NOMO-1 treated with DMSO at 0.1 percent for 48 hours (cell line): ENCODE measurements at regions not wholly inside any gene's neighbourhood (a gene's known extent, or its start where the extent isn't known, plus 50 kb on each side); places are given as distances from the start of the nearest gene placed in this dataset.

Experiments used
- DNase-seq: peaks from one replicate; lab custom pipeline; 2025; ENCODE audit not compliant: unreplicated experiment; lab: John Stamatoyannopoulos, UW

DNA sequence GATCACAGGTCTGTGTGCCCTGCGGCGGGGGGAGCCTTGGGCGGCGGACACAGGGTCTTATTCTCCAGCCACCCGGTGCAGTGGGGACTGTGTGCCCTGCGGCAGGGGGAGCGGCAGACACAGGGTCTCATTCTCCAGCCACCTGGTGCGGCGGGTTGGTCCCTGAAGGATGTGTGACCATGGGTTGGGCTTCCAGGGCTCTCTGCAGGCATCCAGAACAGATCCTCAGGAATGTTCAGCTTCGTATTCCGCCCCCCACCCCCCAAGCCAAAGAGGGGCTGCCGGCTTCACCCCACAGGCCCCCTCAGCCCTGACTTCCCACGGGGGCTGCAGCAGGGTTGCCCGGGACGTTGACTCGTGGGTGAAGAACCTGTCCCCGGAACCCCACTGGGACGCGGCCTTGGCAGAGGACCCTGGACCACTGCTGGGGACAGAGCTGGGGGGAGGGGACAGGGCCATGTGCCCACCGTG is 154.5 kb upstream of the PPP2R2D start:
- DNase-seq: no peak

DNA sequence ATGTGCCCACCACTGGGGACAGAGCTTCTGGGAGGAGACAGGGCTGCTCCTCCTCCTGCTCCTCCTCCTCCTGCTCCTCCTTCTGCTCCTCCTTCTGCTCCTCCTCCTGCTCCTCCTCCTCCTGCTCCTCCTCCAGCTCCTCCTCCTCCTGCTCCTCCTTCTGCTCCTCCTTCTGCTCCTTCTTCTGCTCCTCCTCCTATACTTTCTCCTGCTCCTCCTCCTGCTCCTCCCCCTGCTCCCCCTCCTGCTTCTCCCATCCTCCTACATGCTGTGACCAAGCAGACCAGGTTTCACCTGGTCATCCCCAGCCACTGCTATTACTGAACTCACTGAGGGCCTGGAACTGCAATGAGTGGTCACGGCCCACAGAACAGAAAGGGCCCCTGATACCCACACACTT is 154.0 kb upstream of the PPP2R2D start:
- no peak for DNase-seq

DNA sequence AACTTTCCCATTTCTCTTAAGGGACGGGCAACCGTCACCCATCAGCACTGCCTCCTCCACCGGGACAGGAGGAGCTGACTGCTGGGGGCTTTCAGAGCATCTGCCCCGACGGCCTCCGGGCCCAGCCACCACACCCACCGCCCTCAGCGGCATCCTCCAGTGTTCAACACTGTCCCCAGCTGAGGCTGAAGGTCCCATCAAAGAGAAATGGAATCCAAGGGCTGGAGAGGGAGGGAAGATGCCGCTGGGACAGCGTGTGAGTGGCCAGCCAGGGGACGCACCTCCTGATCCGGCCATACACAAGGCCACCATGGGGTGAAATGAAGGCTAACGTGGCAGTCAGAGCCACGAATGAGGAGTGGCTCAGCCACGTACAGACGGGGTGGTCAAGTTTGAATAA is 153.6 kb upstream of the PPP2R2D start:
- no peak for DNase-seq

DNA sequence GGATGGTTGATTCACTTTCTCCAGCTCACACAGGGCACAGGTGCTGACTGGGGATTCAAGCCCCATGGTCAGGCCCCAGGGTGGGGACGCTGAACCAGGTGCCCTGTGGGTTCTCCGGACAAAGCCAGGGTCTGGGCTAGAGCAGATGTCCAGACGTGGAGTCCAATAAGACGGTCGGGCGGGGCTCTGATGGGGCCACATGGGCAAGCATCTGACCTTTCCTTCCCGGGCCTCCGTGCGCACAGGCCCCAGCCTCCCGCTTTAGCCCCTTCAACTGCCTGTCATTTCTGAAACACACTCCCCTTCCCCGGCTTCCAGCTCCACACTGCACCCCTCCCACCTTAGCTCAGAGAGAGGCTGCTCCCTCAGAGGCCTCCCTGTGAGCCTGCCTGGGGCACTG is 153.0 kb upstream of the PPP2R2D start:
- no peak for DNase-seq

DNA sequence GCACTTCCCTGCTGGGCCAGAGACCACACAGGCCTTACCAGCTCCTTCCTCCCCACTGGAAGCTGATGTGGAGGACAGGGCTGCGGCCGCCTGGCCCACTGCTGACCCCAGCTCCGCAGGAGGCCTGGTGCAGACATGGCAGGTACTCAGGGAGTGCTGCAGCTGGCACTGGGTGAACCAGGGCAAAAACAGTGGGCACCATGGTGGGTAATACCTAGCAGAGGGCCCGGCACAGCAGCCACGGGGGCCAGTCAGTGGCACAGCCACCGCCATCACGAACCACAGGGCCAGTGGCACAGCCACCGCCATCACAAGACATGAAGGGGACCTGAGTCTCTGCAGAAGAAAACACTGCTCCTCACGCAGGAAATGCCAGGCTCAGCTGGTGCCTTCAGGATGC is 152.6 kb upstream of the PPP2R2D start:
- no peak for DNase-seq

DNA sequence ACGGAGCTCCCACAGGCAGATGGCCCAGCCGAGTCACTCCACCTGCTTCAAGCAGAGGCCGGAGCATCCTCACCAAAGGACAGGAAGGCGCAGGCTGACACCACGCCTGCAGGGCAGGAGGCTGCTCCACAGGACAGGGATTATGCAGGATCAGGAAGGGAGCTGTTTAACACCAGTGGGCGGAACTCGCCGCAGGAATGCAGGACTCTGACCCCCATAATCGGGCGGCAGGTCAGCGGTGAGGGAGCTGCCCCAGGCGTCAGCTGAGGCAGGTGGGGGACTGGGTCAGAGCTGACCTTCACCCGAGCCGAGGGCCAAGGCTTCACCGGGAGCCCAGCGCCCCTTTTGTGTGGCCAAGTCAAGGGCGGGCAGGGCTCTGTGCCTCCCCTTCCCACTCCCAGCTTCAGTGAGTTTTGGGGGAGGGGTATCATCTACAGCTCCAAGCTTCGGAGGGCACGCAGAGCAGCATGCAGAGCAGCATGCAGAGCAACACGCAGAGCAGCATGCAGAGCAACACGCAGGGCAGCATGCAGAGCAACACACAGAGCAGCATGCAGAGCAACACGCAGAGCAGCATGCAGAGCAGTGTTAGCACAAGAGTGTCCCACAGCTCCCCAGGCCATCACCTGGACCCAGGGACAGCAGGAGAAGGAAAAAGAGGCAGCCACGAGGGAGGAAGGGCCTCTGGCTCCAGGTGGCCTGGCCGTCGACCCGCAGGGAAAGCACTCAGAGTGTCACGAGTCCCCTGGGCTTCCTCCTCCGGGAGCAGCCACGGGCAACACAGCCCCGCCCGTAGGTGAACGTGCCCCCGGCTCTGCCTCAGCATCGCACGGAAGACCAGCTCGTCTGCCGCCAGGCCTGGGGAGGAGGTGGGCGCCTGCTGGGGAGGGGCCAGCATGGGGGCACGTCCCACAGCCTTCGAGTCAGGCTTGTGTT is 151.7 kb upstream of the PPP2R2D start:
- no peak for DNase-seq

DNA sequence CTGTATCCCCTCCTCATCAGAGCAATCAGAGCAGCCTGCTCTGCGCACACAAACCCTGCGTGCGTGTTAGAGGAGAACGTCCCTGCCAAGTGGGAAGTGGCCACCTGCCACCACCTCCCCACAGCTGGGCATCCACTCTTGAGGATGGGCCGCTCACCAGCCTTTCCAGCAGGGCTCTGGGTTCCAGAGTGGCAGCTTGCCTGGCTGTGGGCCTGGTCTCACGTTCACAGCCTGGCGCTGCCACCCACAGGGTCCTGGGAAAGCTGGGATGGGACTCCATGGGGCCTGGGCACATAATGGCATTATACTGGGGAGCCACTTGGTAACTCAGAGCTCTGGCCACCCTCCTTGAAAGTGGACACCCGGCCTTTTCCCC is 151.1 kb upstream of the PPP2R2D start:
- no peak for DNase-seq

DNA sequence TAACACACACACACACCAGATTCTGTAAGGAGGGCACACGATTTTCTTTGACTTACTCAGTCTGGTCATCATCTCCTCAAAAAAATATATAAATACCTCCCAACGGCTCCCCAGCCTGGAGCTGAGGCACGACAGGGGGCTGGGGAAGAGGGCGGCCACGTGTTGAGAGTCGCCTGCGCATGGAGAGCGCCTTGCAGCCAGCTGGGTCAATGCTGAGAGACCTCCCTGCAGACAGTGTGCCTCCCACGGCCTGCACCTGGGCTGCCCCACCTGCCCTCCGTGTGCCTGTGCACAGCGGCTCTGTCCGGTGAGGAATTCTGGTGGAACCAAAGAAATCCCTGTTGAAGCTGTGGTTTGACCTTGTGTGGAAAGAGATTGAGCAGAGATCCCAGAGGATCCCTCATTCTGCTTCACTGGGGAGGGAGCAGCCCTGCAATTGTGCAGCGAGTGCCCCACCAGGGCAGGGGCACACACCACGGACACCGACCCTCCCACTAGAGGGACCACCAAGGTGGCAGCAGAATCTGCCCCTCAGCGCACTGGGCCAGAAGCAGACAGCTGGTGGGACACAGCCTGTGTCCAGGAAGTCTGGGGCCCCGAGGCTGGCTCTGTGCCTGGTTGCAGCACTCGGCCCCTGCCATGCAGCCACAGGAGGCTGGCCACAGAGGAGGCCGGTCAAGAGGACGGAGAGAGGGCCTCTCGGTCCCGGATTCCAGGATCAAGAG is 150.5 kb upstream of the PPP2R2D start:
- DNase-seq: no peak

DNA sequence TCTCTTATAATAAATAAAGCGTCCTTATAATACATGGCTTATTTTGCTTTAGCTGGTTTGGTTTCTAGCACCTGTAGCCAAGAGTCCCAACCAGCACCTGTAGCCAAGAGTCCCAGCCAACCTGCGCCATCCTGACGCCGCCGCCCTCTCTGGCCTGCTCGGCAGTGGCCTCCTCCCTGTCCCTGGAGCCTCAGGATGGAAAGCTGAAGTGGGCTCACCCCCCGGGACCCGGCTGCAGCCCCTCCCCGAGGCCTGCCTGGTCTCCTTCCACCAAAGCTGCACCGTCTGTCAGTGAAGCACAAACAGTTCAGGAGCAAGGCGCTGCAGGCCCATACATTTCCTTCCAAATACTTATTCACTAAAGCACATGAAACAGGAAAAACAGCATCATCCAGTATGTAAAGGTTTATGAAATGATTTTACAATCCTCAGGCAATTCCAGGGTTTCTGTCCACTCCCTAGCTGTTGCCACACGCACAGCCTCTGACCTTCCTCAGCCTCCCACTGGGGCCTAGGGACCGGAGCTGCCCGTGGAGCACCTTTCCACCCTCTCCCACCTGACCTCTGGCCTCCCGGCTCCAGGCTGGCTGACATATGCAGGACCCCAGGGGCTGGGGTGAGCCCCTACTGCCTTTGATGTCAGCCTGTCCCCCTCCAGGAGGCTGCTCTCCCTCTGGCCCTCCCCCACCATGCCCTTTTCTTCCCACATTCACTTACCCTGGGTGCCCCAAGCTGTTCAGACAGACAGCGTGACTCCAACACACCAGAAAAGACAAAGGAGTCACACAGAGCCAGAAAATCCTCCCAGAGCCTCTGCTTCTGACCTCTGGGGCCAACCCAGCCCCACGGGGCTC is 149.6 kb upstream of the PPP2R2D start:
- DNase-seq: no peak

DNA sequence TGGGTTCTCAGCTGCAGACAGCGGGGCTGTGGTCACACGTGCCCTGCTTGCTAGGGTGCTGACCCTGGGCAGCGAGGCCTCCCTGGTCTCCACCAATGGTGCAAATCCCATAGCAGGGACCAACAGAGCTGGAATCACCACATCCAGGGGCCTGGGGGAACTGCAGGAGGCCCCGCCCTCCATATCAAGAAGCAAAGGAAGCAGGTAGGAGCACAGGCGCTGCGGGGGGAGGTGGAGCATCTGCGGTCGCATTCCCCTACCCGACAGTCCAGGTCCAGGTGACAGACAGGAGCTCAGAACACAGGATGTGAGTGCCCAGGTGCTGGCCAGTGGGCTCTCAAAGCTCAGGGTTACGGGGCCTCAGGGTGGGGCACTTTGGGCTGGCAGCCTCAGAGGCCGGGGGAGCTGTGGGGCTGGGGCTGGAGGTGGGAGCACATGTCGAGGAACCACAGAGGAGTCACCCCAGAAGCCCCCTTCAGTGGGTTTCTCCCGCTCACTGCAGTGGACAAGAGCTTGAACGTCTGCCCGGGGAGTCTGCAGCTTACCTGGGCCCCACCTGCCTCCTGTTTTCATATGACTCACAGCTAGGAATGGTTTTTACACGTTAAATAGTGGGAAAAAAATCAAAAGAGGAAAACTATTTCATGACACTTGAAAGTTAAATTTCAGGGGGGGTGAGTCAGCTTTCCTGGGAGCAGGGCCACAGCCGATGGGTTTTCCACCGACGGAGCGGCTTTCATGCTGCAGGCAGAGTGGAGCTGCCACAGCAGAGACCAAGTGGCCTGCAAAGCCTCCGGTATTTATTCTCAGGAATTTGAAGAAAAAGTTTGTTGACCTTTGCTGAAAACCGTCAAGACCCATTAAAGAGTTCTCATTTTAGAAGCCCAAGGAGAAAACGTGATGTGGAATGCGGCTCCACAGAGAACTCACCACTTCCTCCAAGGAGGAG is 148.7 kb upstream of the PPP2R2D start:
- no peak for DNase-seq

DNA sequence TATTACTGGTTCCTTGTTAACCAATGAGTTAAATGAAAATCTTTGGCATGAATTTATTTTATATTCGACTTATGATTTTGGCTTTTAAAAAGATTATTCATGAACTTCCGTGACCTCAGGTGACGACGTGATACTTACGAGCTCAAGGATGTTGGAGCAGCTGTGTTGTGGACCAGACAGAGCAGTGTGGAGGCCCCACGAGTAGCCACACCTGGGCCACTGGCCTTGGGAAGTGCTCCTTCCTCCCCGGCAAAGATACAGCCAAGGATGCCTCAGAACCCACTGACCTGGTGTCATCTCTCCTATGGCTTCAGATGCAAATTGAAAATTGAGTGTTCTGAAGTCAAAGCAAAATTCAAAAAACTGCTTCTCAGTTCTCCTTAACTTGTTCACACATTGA is 147.5 kb upstream of the PPP2R2D start:
- DNase-seq: no peak

DNA sequence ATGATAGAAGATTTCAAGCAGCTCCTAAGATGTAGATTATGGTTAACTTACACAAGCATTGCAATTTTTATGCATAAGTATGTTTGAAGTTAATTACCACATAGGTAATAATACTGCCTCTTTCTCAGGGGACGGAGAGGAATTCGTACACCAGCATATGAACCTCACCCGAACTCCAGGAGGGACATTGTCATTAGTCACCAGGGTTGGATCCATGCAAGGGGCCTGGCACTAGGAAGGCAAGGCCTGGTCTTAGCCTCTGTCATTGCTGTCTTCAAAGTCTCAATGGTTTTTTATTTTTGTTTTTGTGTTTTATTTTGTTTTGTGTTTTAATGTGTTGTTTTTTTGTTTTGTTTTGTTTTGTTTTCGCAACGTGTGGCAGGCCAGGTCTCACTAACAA is 145.6 kb upstream of the PPP2R2D start:
- no peak for DNase-seq

DNA sequence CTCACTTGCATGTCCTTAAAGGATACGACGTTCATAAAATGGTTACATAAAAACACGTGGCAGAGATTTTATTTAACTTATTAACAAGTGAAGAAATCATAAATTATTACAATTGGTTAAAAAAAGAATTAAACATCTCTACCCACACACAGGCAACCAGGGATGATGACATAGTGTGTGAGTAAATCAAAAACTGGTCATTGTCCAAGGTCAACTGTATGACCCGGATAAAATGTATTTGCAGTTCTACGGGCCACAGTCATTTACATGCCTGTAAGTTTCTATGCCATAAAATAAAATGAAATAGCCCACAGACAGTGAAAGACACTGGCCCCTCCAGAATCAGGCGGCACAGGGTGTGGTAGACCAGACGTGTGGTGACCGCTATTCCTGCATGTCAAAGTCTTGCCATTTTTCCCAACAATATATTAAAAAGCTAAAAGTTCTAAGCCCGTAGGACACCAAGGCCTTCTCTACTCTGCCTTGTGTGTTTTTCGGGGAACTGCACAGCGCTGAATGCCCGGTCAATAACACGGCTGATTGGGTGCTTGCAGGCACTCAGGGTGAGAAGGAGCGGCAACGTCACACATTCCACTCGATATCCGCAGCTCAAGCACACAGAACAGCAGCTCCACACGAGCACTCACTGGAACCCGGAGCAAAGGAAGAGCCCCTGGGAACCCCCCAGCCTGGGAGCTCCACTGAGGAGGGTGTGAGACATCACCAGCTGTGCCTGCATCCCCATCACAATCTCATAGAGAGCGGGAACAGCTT is 143.3 kb upstream of the PPP2R2D start:
- no peak for DNase-seq

DNA sequence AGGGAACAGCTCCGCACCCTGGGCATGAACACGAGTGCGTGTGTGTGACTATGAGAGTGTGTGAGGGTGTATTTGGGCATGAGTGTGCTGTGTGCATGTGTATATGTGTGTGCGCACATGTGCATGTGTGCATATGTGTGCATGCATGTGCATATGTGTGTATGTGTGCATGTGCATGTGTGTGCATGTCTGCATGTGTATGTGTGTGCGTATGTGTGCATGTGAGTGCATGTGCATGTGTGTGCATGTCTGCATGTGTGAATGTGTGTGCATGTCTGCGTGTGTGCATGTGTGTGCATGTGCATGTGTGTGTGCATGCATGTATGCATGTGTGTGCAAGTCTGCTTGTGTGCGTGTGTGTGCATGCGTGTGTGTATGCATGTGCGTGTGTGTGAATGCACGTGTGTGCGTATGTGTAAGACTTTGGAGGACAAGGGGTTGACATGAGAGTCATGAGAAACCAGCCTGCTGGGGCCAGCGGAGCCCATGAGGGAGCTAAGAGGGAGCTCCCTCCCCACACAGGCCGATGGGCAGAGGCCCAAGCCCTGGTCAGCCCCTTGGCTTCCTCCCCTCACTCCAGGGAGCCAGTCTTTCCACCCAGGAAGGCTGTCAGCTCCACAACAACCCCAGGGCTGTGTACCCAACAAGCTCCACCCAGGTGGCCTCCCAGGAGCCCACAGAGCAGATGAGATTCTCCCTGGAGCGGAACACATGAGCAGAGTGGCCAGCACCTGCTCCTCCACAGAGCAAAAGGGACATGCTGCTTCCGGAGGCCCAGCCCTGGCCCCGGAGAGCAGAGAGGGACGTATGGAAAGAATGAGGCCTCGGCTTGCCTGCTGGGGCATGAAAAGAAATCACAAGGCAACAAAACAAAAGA is 142.5 kb upstream of the PPP2R2D start:
- DNase-seq: no peak

DNA sequence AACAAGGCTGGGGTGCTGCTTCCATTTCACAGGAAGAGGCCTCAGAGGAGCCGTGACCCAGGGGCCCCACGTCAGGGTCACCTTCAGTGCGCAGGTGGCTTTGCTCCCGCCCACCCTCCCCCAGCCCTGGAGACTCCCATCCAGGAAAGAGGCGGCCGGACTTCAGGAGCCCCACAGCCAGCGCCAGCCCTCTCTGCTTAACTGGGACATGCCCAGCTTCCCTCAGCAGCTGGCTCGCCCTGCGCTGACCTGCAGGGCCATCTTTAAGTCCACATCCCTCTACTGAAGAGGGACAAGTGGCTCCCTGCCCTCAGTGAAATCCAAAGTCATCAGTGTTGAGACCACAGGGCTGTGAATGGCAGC is 141.9 kb upstream of the PPP2R2D start:
- DNase-seq: no peak

DNA sequence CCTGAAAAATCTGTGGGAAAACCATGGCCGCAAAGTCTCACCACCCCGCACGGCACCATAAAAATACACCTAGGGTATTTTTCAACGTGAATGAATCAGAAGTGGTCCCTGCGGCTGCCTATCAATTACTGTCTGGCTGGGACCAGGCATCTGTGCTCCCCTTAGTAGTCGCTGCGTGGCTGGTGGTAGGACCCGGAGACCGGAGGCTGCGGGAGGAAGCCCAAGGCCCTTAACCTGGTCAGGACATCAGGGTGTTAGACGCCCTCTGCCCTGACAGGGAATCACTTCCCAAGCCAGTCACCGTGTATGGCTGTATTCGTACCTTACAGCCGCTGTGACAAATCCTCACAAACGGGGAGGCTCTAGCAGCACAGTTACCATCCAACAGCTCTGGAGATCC is 141.5 kb upstream of the PPP2R2D start:
- DNase-seq: no peak

DNA sequence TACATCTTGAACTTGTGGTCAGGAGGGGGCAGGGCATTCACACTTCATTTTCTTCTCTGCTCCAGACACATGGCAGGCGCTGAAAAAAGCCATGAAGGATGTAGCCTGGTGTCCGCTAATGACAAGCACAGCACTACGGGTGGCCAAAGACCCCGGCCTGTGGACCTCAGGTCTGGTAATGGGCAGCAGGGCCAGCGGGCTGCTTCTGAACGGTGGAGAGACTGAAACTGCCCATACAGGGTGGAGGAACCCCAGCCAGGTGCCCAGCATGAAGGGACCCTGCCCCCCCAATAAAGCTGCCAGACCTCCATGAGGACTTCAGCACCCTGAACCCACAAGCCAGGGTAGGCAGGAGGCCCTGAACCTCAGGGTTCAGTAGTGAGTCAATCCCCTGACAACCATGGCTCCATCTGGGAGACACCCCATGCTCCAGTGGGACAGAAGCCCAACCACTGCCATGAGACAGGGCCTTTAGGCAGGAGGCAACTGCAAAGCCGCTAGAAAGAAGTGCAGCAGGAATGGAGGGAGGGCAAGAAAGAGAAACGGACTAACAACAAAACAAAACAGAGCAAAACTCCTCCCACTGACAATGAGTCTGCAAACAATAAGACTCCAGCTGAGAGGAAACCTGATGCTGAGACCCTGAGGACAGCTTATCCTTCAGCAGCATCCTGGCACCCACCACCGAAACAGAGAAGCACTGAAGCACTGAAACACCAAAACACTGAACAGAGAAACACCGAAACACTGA is 140.2 kb upstream of the PPP2R2D start:
- no peak for DNase-seq
